IMR-90 (cell line): ENCODE measurements at regions not wholly inside any gene's neighbourhood (a gene's known extent, or its start where the extent isn't known, plus 50 kb on each side); places are given as distances from the start of the nearest gene placed in this dataset.

Source experiments
- BHLHE40 ChIP-seq: fragments of 150-350 bp; IDR thresholded peaks from 2 replicates; pipeline ENCODE4 v1.6.1; 2016; ENCODE audit warnings: mild to moderate bottlenecking, low read depth, low read length
- CEBPB ChIP-seq: IDR thresholded peaks from 2 replicates; pipeline ENCODE4 v1.6.1; 2012; ENCODE audit warnings: low read depth, low read length, improper control_type of control experiment
- CTCF ChIP-seq: conservative IDR thresholded peaks from 2 replicates; pipeline ENCODE4 v1.5.1; 2012; ENCODE audit warnings: mild to moderate bottlenecking, low read depth, low read length, improper control_type of control experiment
- FOS ChIP-seq: fragments of 150-350 bp; IDR thresholded peaks from 2 replicates; pipeline ENCODE4 v1.6.1; 2016; ENCODE audit warnings: low read depth, low read length
- MAFK ChIP-seq: IDR thresholded peaks from 2 replicates; pipeline ENCODE4 v1.6.1; 2012; ENCODE audit warnings: low read depth, low read length, improper control_type of control experiment
- MAZ ChIP-seq: IDR thresholded peaks from 2 replicates; pipeline ENCODE4 v1.6.1; 2012; ENCODE audit warnings: low read depth, mild to moderate bottlenecking, low read length, improper control_type of control experiment, moderate library complexity, borderline replicate concordance
- MXI1 ChIP-seq: IDR thresholded peaks from 2 replicates; pipeline ENCODE4 v1.6.1; 2012; ENCODE audit warnings: low read depth, mild to moderate bottlenecking, low read length, moderate library complexity, borderline replicate concordance
- NFE2L2 ChIP-seq: fragments of 150-350 bp; IDR thresholded peaks from 2 replicates; pipeline ENCODE4 v1.6.1; 2016; ENCODE audit warnings: low read depth, mild to moderate bottlenecking, low read length
- POLR2A ChIP-seq: IDR thresholded peaks from 2 replicates; pipeline ENCODE4 v1.6.1; 2012; ENCODE audit warnings: mild to moderate bottlenecking, low read depth, low read length
- RAD21 ChIP-seq: IDR thresholded peaks from 2 replicates; pipeline ENCODE4 v1.6.1; 2012; ENCODE audit warnings: low read length, improper control_type of control experiment
- RFX5 ChIP-seq: IDR thresholded peaks from 2 replicates; pipeline ENCODE4 v1.8.0; 2012; ENCODE audit warnings: low read depth, mild to moderate bottlenecking, low read length, moderate library complexity
- SMC3 ChIP-seq: fragments of 150-350 bp; IDR thresholded peaks from 2 replicates; pipeline ENCODE4 v1.6.1; 2016; ENCODE audit warnings: low read depth, mild to moderate bottlenecking, antibody characterized with exemption, low read length, moderate library complexity
- USF2 ChIP-seq: fragments of 150-350 bp; IDR thresholded peaks from 2 replicates; pipeline ENCODE4 v1.6.1; 2017; ENCODE audit warnings: mild to moderate bottlenecking, antibody characterized with exemption, low read length, low read depth

GRCh38 chr5:3893975-3894374 lies 298.3 kb downstream of the IRX1 start:
- TF ChIP-seq FOS (no peak), MXI1 (no peak), CTCF (no peak), RFX5 (no peak), SMC3 (no peak), POLR2A (no peak), BHLHE40 (no peak), MAZ (no peak), RAD21 (no peak), MAFK (no peak), NFE2L2 (no peak), CEBPB (no peak), USF2 (no peak)
